Islet precursor cell (in vitro differentiated cells): ENCODE measurements at regions not wholly inside any gene's neighbourhood (a gene's known extent, or its start where the extent isn't known, plus 50 kb on each side); places are given as distances from the start of the nearest gene placed in this dataset.

ENCODE experiments used
- DNase-seq: peaks from one replicate; pipeline ENCODE4 v3.0.0-alpha.2; 2018

- no peak for DNase-seq
Measured at GRCh38 chr11:20249796-20250195, 89.5 kb upstream of the DBX1 start.

GRCh38 chr11:20249378-20249777 is 89.1 kb upstream of the DBX1 start:
- DNase-seq, result no peak

- no peak for DNase-seq
Measured at GRCh38 chr11:20248871-20249270, 88.6 kb upstream of the DBX1 start.

GRCh38 chr11:20248121-20248772 is 88.0 kb upstream of the DBX1 start:
- DNase-seq, result no peak

- no peak for DNase-seq
Measured at GRCh38 chr11:20247591-20248007, 87.3 kb upstream of the DBX1 start.

- DNase-seq, result no peak
Measured at GRCh38 chr11:20243974-20244373, 83.7 kb upstream of the DBX1 start.

GRCh38 chr11:20238712-20239111 is 78.4 kb upstream of the DBX1 start:
- DNase-seq, result no peak

GRCh38 chr11:20235164-20235563 is 74.9 kb upstream of the DBX1 start:
- no peak for DNase-seq

- no peak for DNase-seq
Measured at GRCh38 chr11:20227631-20228030, 67.4 kb upstream of the DBX1 start.

GRCh38 chr11:20226933-20227332 is 66.7 kb upstream of the DBX1 start:
- DNase-seq, result no peak

GRCh38 chr11:20221566-20221965 is 61.3 kb upstream of the DBX1 start:
- DNase-seq, result no peak

GRCh38 chr11:20213790-20214189 is 53.5 kb upstream of the DBX1 start:
- no peak for DNase-seq

- DNase-seq, result no peak
Measured at GRCh38 chr11:20211691-20212090, 51.4 kb upstream of the DBX1 start.
